ENCODE measurements at regions not wholly inside any gene's neighbourhood (a gene's known extent, or its start where the extent isn't known, plus 50 kb on each side); places are given as distances from the start of the nearest gene placed in this dataset.
"Not testable (repeated sequence)": the region's sequence is repeated elsewhere in the genome, so short reads cannot be mapped to it uniquely, and the experiment has no call there.

GRCh38 chr15:20302141-20303069 lies 239.2 kb downstream of the GOLGA6L6 start:
- TF ChIP-seq CTCF (IDR thresholded peaks at IDR 0.05 in 8 of 11, conservative IDR thresholded peaks at IDR 0.05 in 3 of 11); POLR2A (IDR thresholded peaks at IDR 0.05); POLR2AphosphoS5 (IDR thresholded peaks at IDR 0.05): not testable (repeated sequence)
